ENCODE measurements at regions not wholly inside any gene's neighbourhood (a gene's known extent, or its start where the extent isn't known, plus 50 kb on each side); places are given as distances from the start of the nearest gene placed in this dataset.

DNA sequence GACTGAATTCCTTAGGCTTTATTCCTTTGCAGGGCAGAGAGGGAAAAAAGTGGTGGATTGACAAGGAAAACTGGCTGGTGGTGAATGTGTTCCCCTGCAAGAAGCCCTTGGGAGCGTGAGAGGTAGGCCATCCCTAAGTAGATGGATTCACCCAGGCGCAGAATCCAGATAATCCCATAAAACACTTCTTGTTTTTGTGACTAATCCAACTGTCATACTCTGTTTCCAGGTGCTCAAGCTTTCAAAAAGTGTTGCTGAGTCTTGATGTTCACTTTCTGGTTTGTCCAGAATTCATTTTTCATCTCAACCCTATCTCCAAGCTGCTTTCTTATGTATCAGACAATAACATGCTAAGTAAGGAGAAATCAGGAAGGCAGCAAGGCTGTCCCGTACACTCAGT lies 250.8 kb upstream of the HABP2 start:
- TF ChIP-seq, protein P1, sequence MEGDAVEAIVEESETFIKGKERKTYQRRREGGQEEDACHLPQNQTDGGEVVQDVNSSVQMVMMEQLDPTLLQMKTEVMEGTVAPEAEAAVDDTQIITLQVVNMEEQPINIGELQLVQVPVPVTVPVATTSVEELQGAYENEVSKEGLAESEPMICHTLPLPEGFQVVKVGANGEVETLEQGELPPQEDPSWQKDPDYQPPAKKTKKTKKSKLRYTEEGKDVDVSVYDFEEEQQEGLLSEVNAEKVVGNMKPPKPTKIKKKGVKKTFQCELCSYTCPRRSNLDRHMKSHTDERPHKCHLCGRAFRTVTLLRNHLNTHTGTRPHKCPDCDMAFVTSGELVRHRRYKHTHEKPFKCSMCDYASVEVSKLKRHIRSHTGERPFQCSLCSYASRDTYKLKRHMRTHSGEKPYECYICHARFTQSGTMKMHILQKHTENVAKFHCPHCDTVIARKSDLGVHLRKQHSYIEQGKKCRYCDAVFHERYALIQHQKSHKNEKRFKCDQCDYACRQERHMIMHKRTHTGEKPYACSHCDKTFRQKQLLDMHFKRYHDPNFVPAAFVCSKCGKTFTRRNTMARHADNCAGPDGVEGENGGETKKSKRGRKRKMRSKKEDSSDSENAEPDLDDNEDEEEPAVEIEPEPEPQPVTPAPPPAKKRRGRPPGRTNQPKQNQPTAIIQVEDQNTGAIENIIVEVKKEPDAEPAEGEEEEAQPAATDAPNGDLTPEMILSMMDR (conservative IDR thresholded peaks at IDR 0.05) = no peak

DNA sequence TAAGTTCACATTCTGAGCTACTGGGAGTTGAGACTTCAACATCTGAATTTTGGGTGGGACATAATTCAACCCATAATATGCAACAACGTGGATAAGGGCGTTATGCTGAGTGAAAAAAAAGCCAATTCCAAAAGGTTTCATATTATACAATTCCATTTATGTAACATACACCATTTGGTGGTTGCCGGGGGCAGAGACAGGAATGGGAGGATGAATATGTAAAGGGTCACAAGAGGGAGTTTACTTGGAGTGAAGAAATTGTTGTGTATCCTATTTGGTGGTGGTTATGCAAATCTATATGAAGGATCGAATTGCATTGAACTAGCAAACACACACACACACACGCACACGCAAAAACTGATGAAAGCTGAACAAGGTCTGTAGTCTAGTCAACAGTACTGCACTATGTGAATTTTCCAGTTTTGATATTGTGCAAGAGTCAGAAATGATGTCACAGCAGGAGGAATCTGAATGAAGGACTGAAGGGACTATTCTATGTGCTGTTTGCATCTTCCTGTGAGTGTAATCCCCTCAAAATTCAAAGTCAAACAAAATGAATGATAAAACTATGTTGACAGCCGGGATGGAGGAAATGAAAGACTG lies 249.2 kb upstream of the HABP2 start:
- Histone ChIP-seq H3K9ac (ENCODE audit: extremely low read depth, low read length, poor library complexity, severe bottlenecking) (no peak overlapping the region), H3K4me1 (ENCODE audit: control insufficient read depth, insufficient read depth, low read length) (no peaks in the 10 kb centered on the region), H3K36me3 (ENCODE audit: control insufficient read depth, insufficient read depth, low read length) (no peaks in the 10 kb centered on the region), H3K9me3 (ENCODE audit: control insufficient read depth, low read length) (no peaks in the 10 kb centered on the region), H3K27me3 (ENCODE audit: control insufficient read depth, insufficient read depth, low read length, poor library complexity, severe bottlenecking) (peaks cover 6% of the 10 kb centered on the region), H3K27ac (ENCODE audit: low read depth, low read length) (peak overlapping the region; percentile 77), H3K4me3 (ENCODE audit: low read length) (no peak overlapping the region)
- TF ChIP-seq, protein P1 (conservative IDR thresholded peaks at IDR 0.05) = no peak
- Mint-ChIP-seq H3K27me3 (ENCODE audit: insufficient read depth) (no peaks in the 10 kb centered on the region), H3K9me3 (no peaks in the 10 kb centered on the region), H3K27ac (no peak overlapping the region), H3K4me1 (peaks cover 18% of the 10 kb centered on the region), H3K4me3 (no peak overlapping the region), H3K36me3 (ENCODE audit: low read depth) (no peaks in the 10 kb centered on the region)
- no peak for DNase-seq
- WGBS, 2 experiments (ENCODE audit: insufficient coverage in 1 of 2, insufficient read length in 1 of 2) = 91 to 96% methylated on average over 4 to 6 of the region's 7 CpGs

More for the DNA sequence above, 250.8 kb upstream of the HABP2 start:
- no peak for DNase-seq
- no peaks in the 10 kb centered on the region for H3K36me3 ChIP-seq (ENCODE audit: control insufficient read depth, insufficient read depth, low read length)
- no peaks in the 10 kb centered on the region for H3K9me3 Mint-ChIP-seq
- H3K36me3 Mint-ChIP-seq (ENCODE audit: low read depth) = no peaks in the 10 kb centered on the region
- no peak overlapping the region for H3K27ac ChIP-seq (ENCODE audit: low read depth, low read length)
- H3K4me3 ChIP-seq (ENCODE audit: low read length) = no peak overlapping the region
- WGBS, 2 experiments (ENCODE audit: insufficient coverage in 1 of 2, insufficient read length in 1 of 2) = 95 to 96% methylated on average over 3 of the region's 3 CpGs
- no peak overlapping the region for H3K4me3 Mint-ChIP-seq
- H3K27me3 Mint-ChIP-seq (ENCODE audit: insufficient read depth) = peaks cover 4% of the 10 kb centered on the region
- H3K27ac Mint-ChIP-seq = no peak overlapping the region
- H3K9me3 ChIP-seq (ENCODE audit: control insufficient read depth, low read length) = no peaks in the 10 kb centered on the region
- peaks cover 6% of the 10 kb centered on the region for H3K27me3 ChIP-seq (ENCODE audit: control insufficient read depth, insufficient read depth, low read length, poor library complexity, severe bottlenecking)
- no peak overlapping the region for H3K9ac ChIP-seq (ENCODE audit: extremely low read depth, low read length, poor library complexity, severe bottlenecking)
- H3K4me1 Mint-ChIP-seq = peaks cover 18% of the 10 kb centered on the region
- no peaks in the 10 kb centered on the region for H3K4me1 ChIP-seq (ENCODE audit: control insufficient read depth, insufficient read depth, low read length)

DNA sequence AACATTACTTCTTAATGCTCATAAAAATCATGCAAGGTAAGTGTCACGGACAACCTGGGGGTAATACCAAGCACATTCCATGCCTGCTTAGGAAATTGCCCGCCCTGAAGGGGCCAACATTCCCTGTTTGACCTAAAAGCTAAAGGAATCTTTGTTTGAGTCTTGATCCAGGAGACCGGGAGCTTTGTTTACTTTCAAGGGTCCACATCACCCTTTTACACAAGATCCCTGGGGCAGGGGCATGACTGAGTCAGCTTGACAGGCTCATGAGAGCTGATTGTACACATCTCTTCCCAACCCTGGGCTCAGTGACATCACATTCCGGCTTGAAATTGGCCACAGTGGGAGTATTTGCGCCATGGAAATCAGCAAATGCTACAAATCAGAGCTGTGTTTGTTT lies 248.1 kb upstream of the HABP2 start:
- Histone ChIP-seq H3K27me3 (ENCODE audit: control insufficient read depth, insufficient read depth, low read length, poor library complexity, severe bottlenecking) (peaks cover 6% of the 10 kb centered on the region), H3K4me3 (ENCODE audit: low read length) (no peak overlapping the region), H3K36me3 (ENCODE audit: control insufficient read depth, insufficient read depth, low read length) (no peaks in the 10 kb centered on the region), H3K9ac (ENCODE audit: extremely low read depth, low read length, poor library complexity, severe bottlenecking) (no peak overlapping the region), H3K9me3 (ENCODE audit: control insufficient read depth, low read length) (no peaks in the 10 kb centered on the region), H3K27ac (ENCODE audit: low read depth, low read length) (no peak overlapping the region), H3K4me1 (ENCODE audit: control insufficient read depth, insufficient read depth, low read length) (no peaks in the 10 kb centered on the region)
- Mint-ChIP-seq H3K27me3 (ENCODE audit: insufficient read depth) (no peaks in the 10 kb centered on the region), H3K36me3 (ENCODE audit: low read depth) (no peaks in the 10 kb centered on the region), H3K4me1 (peaks cover 18% of the 10 kb centered on the region), H3K9me3 (no peaks in the 10 kb centered on the region), H3K4me3 (no peak overlapping the region), H3K27ac (no peak overlapping the region)
- DNase-seq = no peak
- TF ChIP-seq, protein P1 (conservative IDR thresholded peaks at IDR 0.05) = no peak
- WGBS, 2 experiments (ENCODE audit: insufficient coverage in 1 of 2, insufficient read length in 1 of 2) = 84 to 89% methylated on average over 2 to 5 of the region's 5 CpGs
